Hepatocyte (in vitro differentiated cells): ENCODE measurements at regions not wholly inside any gene's neighbourhood (a gene's known extent, or its start where the extent isn't known, plus 50 kb on each side); places are given as distances from the start of the nearest gene placed in this dataset.

Source experiments
- DNase-seq: peaks from one replicate; pipeline ENCODE4 v3.0.0-alpha.2; 2016; ENCODE audit warnings: low spot score
- H2AFZ ChIP-seq: fragments of 200-600 bp; sonication (generic); 2 replicates; pipeline ENCODE4 v1.6.0; 2016; ENCODE audit warnings: antibody characterized with exemption, mild to moderate bottlenecking
- H3K27ac ChIP-seq: fragments of 200-600 bp; sonication (generic); 2 replicates; pipeline ENCODE4 v1.5.1; 2016; ENCODE audit warnings: mild to moderate bottlenecking
- H3K27me3 ChIP-seq: fragments of 200-600 bp; sonication (generic); 2 replicates; pipeline ENCODE4 v1.6.1; 2016
- H3K36me3 ChIP-seq: fragments of 200-600 bp; sonication (generic); replicated peaks from 2 replicates; pipeline ENCODE4 v1.5.1; 2016; ENCODE audit warnings: low read depth; ENCODE audit not compliant: insufficient read depth
- H3K4me1 ChIP-seq: fragments of 200-600 bp; sonication (generic); 2 replicates; pipeline ENCODE4 v1.5.1; 2016; ENCODE audit warnings: mild to moderate bottlenecking, moderate library complexity; ENCODE audit not compliant: insufficient read depth
- H3K4me2 ChIP-seq: fragments of 200-600 bp; sonication (generic); 2 replicates; pipeline ENCODE4 v1.6.0; 2016
- H3K4me3 ChIP-seq: fragments of 200-600 bp; sonication (generic); 2 replicates; pipeline ENCODE4 v1.5.1; 2016; ENCODE audit warnings: mild to moderate bottlenecking
- H3K79me2 ChIP-seq: fragments of 200-600 bp; sonication (generic); 2 replicates; pipeline ENCODE4 v1.6.0; 2017; ENCODE audit warnings: mild to moderate bottlenecking
- H3K9me2 ChIP-seq: fragments of 200-600 bp; sonication (generic); replicated peaks from 2 replicates; pipeline ENCODE4 v1.6.0; 2017; ENCODE audit warnings: mild to moderate bottlenecking; ENCODE audit not compliant: insufficient read depth
- H3K9me3 ChIP-seq: fragments of 200-600 bp; sonication (generic); 2 replicates; pipeline ENCODE4 v1.5.1; 2016; ENCODE audit warnings: low read depth, mild to moderate bottlenecking
- H4K20me1 ChIP-seq: fragments of 200-600 bp; sonication (generic); 2 replicates; pipeline ENCODE4 v1.6.0; 2016; ENCODE audit warnings: mild to moderate bottlenecking; ENCODE audit not compliant: insufficient read depth, poor library complexity, severe bottlenecking
- EZH2 ChIP-seq: fragments of 200-600 bp; sonication (generic); IDR thresholded peaks from 2 replicates; pipeline ENCODE4 v1.6.1; 2016; ENCODE audit warnings: antibody characterized with exemption, mild to moderate bottlenecking, borderline replicate concordance
- EZH2phosphoT487 ChIP-seq: fragments of 200-600 bp; sonication (generic); IDR thresholded peaks from one replicate; pipeline ENCODE4 v1.6.1; 2018; ENCODE audit warnings: antibody characterized with exemption, mild to moderate bottlenecking, low read depth, moderate library complexity; ENCODE audit not compliant: unreplicated experiment, severe bottlenecking
- WGBS: methylation state at CpG from one replicate; pipeline ENCODE4 v1.1.6; 2016; ENCODE audit warnings: low lambda C conversion rate; ENCODE audit errors: missing lambda C conversion rate; 5-methylcytosine and 5-hydroxymethylcytosine counted together
- TF ChIP-seq, protein P1 (sequence below): fragments of 200-600 bp; sonication (generic); IDR thresholded peaks from 2 replicates; pipeline ENCODE4 v1.5.1; 2016; ENCODE audit warnings: antibody characterized with exemption, mild to moderate bottlenecking; ENCODE audit not compliant: poor library complexity

DNA sequence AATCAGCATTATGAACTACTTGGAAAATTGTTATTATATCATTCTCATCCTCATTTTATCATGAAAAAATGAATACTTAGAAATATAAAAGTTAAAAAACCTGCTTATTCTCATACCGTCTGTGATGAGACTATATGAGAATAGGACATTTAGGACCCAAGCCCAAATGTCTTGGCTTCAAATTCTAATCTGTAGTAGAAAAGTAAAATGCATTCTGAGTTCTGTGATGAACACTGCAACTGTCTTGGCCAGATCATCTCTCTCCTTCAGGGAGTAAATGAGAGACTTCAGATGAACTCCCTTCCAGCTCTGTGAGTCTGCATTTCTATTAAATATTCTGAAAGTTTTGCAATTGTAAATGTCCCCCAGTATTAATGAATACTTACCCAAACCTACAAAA lies 940.7 kb upstream of the KLHL29 start:
- H2AFZ ChIP-seq = no peak overlapping the region
- no peaks in the 10 kb centered on the region for H3K79me2 ChIP-seq
- H3K4me1 ChIP-seq = no peaks in the 10 kb centered on the region
- H3K4me2 ChIP-seq = no peak overlapping the region
- no peak for DNase-seq
- no peaks in the 10 kb centered on the region for H3K27me3 ChIP-seq
- no peaks in the 10 kb centered on the region for H3K9me2 ChIP-seq
- no peaks in the 10 kb centered on the region for H3K36me3 ChIP-seq
- TF ChIP-seq, protein P1, sequence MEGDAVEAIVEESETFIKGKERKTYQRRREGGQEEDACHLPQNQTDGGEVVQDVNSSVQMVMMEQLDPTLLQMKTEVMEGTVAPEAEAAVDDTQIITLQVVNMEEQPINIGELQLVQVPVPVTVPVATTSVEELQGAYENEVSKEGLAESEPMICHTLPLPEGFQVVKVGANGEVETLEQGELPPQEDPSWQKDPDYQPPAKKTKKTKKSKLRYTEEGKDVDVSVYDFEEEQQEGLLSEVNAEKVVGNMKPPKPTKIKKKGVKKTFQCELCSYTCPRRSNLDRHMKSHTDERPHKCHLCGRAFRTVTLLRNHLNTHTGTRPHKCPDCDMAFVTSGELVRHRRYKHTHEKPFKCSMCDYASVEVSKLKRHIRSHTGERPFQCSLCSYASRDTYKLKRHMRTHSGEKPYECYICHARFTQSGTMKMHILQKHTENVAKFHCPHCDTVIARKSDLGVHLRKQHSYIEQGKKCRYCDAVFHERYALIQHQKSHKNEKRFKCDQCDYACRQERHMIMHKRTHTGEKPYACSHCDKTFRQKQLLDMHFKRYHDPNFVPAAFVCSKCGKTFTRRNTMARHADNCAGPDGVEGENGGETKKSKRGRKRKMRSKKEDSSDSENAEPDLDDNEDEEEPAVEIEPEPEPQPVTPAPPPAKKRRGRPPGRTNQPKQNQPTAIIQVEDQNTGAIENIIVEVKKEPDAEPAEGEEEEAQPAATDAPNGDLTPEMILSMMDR = no peak
- TF ChIP-seq EZH2phosphoT487 = no peak
- no peak for TF ChIP-seq EZH2
- no peaks in the 10 kb centered on the region for H3K9me3 ChIP-seq
- H3K4me3 ChIP-seq = no peak overlapping the region
- no peaks in the 10 kb centered on the region for H4K20me1 ChIP-seq
- 84% methylated on average over 1 of the region's 1 CpG for WGBS
- H3K27ac ChIP-seq = no peak overlapping the region

- Histone ChIP-seq H3K9me3 (no peaks in the 10 kb centered on the region), H2AFZ (no peak overlapping the region), H3K4me2 (no peak overlapping the region), H3K36me3 (no peaks in the 10 kb centered on the region), H3K9me2 (no peaks in the 10 kb centered on the region), H3K4me3 (no peak overlapping the region), H3K27me3 (no peaks in the 10 kb centered on the region), H3K79me2 (no peaks in the 10 kb centered on the region), H3K27ac (no peak overlapping the region), H4K20me1 (no peaks in the 10 kb centered on the region), H3K4me1 (no peaks in the 10 kb centered on the region)
- TF ChIP-seq EZH2 (no peak), EZH2phosphoT487 (no peak)
- TF ChIP-seq, protein P1 = no peak
- DNase-seq = no peak
- WGBS = 84% methylated on average over 5 of the region's 5 CpGs
Observed at GRCh38 chr2:22449696-22450095, 935.3 kb upstream of the KLHL29 start.

DNA sequence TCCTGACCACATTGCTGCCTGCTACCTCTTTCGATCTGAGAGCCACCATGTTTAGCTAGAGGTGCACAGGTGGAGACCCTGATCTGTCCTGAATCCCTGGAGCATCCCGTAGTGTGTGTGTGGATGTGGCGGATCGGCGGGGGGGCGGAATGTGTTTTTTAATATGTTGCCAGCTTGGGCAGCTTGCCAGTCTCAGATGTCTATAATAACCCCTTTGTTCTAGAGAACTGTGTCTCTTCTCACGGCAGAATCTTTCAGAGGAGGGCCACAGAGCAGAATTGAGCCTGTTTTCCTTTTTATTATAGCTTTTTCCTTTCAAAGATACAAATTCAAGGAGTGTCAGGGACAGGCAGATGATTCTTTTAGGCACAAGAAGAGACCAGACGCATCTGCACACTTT lies 934.1 kb upstream of the KLHL29 start:
- DNase-seq = no peak
- Histone ChIP-seq H4K20me1 (no peaks in the 10 kb centered on the region), H3K4me2 (no peak overlapping the region), H2AFZ (no peak overlapping the region), H3K4me3 (no peak overlapping the region), H3K4me1 (no peaks in the 10 kb centered on the region), H3K9me2 (no peaks in the 10 kb centered on the region), H3K27ac (no peak overlapping the region), H3K27me3 (no peaks in the 10 kb centered on the region), H3K36me3 (no peaks in the 10 kb centered on the region), H3K9me3 (no peaks in the 10 kb centered on the region), H3K79me2 (no peaks in the 10 kb centered on the region)
- whole genome bisulfite sequencing = 85% methylated on average over 8 of the region's 8 CpGs
- TF ChIP-seq, protein P1 = no peak
- TF ChIP-seq EZH2phosphoT487 = no peak
- TF ChIP-seq EZH2 = no peak
